ENCODE measurements at regions not wholly inside any gene's neighbourhood (a gene's known extent, or its start where the extent isn't known, plus 50 kb on each side); places are given as distances from the start of the nearest gene placed in this dataset.

DNA sequence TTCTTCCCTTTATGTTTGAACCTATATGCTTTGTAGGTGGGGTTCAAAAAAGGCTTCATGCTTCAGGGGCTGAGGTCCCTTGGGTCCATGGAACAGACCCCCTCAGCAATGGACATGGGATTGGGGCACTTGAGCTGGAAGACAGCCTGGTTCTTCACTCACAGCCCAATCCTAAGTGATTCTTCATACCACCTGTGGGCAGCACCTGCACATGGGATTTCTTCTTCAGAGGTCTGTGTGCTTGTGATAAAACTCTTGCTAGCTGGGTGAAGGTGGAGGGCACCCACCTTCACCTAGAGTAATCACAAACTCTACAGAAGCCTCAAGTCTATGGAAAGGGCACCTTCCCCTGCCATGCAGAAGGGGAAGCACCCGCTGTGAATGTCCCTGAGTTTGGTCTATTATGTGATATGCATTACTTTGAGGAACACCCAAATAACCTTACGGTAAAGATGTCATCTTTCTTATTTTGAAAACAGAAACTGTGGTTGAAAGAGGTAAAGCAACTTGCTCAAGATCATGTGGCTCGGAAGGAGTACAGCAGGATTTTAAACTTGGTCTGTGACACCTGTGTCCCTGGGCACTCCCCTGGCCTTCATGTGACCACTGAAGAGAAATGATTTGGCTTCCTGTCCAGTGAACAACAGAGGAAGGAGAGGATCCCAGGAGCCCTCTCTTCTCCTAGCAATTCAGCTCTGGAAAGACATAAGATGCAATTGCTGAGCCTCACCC lies 469.5 kb upstream of the ZMIZ1 start:
- TF ChIP-seq, protein P1, sequence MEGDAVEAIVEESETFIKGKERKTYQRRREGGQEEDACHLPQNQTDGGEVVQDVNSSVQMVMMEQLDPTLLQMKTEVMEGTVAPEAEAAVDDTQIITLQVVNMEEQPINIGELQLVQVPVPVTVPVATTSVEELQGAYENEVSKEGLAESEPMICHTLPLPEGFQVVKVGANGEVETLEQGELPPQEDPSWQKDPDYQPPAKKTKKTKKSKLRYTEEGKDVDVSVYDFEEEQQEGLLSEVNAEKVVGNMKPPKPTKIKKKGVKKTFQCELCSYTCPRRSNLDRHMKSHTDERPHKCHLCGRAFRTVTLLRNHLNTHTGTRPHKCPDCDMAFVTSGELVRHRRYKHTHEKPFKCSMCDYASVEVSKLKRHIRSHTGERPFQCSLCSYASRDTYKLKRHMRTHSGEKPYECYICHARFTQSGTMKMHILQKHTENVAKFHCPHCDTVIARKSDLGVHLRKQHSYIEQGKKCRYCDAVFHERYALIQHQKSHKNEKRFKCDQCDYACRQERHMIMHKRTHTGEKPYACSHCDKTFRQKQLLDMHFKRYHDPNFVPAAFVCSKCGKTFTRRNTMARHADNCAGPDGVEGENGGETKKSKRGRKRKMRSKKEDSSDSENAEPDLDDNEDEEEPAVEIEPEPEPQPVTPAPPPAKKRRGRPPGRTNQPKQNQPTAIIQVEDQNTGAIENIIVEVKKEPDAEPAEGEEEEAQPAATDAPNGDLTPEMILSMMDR (IDR thresholded peaks at IDR 0.05): no peak
- H3K9me3 ChIP-seq: no peaks in the 10 kb centered on the region
- H3K4me1 ChIP-seq (ENCODE audit: control insufficient read depth in 1 of 2, low read depth in 2 of 2): no peaks in the 10 kb centered on the region
- DNase-seq (ENCODE audit: low spot score) (no peak), ATAC-seq (ENCODE audit: insufficient number of reproducible peaks, low FRiP score, low read depth) (no peak)
- no peak overlapping the region for H3K27ac ChIP-seq
- no peak overlapping the region for H3K4me3 ChIP-seq
- H3K36me3 ChIP-seq: no peaks in the 10 kb centered on the region
- H3K27me3 ChIP-seq (replicated peaks; ENCODE audit: insufficient read depth): no peaks in the 10 kb centered on the region

DNA sequence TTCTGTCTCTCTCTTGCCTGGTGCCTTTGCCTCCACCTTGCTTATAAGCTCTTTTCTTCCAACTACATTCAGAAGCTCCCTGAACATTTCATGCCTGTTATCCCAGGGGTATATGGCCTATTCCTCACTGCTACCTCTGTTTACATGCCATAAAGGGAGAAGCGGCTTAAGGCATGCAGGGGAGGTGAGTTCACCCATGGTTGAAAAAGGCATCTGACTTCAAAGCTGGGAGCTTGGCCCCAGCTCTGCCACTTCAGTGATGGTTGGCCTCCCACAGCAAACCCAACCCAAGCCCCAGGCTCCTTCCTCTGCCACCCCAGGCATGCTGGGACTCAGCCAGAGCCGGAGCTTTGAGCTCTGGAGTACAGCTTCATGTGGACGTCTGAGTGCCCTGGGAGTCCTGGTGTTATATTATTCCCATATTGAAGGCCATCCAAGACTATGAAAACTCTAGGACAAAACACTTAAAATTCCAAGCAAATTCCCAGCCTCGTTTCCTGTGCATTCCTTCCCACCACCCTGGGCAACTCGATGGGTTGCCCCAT lies 468.6 kb upstream of the ZMIZ1 start:
- no peaks in the 10 kb centered on the region for H3K4me1 ChIP-seq (ENCODE audit: control insufficient read depth in 1 of 2, low read depth in 2 of 2)

DNA sequence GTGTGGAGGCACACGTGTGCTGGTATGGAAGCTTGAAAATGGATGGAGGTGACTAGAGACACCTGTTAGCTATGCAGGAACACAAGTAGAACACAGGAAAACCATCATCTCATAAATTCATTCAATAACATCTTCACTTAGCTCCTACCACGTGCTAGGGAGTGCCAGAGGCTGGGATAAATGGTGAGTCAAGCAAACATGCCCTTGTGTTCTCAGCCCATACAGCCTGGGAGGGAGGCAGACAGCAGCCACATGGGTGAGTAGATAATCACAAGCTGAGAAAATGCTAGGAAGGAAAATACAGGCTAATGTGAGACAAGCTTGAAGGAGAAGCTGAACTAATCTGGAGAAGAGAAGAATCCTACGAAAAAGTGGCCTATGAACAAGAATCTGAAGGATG lies 468.0 kb upstream of the ZMIZ1 start:
- TF ChIP-seq, protein P1 (IDR thresholded peaks at IDR 0.05): no peak
- Histone ChIP-seq H3K36me3 (no peaks in the 10 kb centered on the region), H3K9me3 (no peaks in the 10 kb centered on the region), H3K4me3 (no peak overlapping the region), H3K27ac (no peak overlapping the region), H3K27me3 (replicated peaks; ENCODE audit: insufficient read depth) (no peaks in the 10 kb centered on the region), H3K4me1 (ENCODE audit: control insufficient read depth in 1 of 2, low read depth in 2 of 2) (no peaks in the 10 kb centered on the region)
- DNase-seq (ENCODE audit: low spot score) (no peak), ATAC-seq (ENCODE audit: insufficient number of reproducible peaks, low FRiP score, low read depth) (no peak)

More for the DNA sequence above, 468.6 kb upstream of the ZMIZ1 start:
- no peaks in the 10 kb centered on the region for H3K36me3 ChIP-seq
- no peaks in the 10 kb centered on the region for H3K9me3 ChIP-seq
- H3K4me3 ChIP-seq: no peak overlapping the region
- TF ChIP-seq, protein P1 (IDR thresholded peaks at IDR 0.05): no peak
- no peaks in the 10 kb centered on the region for H3K27me3 ChIP-seq (replicated peaks; ENCODE audit: insufficient read depth)
- ATAC-seq (ENCODE audit: insufficient number of reproducible peaks, low FRiP score, low read depth) (no peak), DNase-seq (ENCODE audit: low spot score) (no peak)
- H3K27ac ChIP-seq: no peak overlapping the region

DNA sequence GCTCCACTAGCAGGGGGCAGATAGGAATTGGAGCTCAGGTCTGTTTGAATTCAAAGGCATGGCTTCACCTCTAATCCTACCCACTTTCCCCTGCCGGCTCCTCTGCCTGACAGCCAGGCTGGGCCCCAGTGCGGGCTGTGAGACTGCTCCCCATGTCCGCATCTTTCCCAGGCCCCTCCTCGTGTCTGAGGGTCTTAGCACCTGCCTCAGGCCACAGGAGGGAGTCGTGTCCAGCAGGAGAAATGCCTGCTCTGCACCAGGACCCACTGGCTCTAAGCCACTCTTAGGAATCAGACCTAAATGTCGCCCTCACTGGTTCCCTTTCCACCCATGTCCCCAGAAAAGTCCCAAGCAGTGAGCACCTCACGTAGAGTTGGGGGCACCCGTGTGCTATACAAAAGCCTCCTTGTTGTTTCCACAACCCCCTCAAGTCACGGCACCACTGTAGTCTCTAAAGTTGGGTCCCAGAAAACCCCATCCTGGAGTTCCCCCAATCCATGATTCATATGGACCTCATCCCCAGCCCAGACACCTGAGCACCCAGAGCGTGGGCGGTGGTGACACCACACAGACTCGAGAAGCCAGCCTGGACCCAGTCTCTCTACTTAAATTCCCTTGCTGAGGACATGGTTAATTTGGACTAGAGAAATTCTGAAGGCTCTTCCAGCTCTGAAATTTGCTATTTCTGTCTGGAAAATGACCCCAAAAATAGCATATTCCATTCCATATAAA lies 466.4 kb upstream of the ZMIZ1 start:
- DNase-seq (ENCODE audit: low spot score): no peak
- ATAC-seq (ENCODE audit: insufficient number of reproducible peaks, low FRiP score, low read depth): no peak
- Histone ChIP-seq H3K36me3 (no peaks in the 10 kb centered on the region), H3K27me3 (replicated peaks; ENCODE audit: insufficient read depth) (no peaks in the 10 kb centered on the region), H3K9me3 (no peaks in the 10 kb centered on the region), H3K4me3 (no peak overlapping the region), H3K27ac (no peak overlapping the region), H3K4me1 (ENCODE audit: control insufficient read depth in 1 of 2, low read depth in 2 of 2) (no peaks in the 10 kb centered on the region)
- TF ChIP-seq, protein P1 (IDR thresholded peaks at IDR 0.05): no peak

DNA sequence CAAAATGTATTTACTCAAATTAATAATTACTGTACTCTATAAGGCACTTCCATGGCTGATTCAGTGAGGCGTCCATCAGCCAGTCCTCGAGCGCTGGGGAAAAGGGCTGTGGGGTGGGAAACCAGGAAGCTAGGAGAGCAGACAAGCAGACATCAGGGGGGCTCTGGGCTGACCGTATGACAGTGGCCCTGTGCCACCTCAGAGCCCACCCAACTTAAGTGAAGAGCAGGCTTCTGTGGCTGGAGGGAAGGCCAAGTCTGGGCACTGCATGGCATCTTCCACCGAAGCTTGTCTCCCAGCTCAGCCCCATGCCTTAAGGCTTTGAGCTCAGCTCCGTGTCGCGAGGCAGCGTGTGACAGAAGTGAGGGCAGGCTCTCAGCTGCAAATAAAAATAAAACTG lies 464.5 kb upstream of the ZMIZ1 start:
- TF ChIP-seq, protein P1 (IDR thresholded peaks at IDR 0.05): no peak
- Histone ChIP-seq H3K4me3 (no peak overlapping the region), H3K36me3 (no peaks in the 10 kb centered on the region), H3K9me3 (no peaks in the 10 kb centered on the region), H3K27me3 (replicated peaks; ENCODE audit: insufficient read depth) (no peaks in the 10 kb centered on the region), H3K4me1 (ENCODE audit: control insufficient read depth in 1 of 2, low read depth in 2 of 2) (no peaks in the 10 kb centered on the region), H3K27ac (no peak overlapping the region)
- no peak for ATAC-seq (ENCODE audit: insufficient number of reproducible peaks, low FRiP score, low read depth)
- DNase-seq (ENCODE audit: low spot score): no peak

Measured in thoracic aorta (tissue), 2 donors.